HEK293 (cell line): ENCODE measurements at regions not wholly inside any gene's neighbourhood (a gene's known extent, or its start where the extent isn't known, plus 50 kb on each side); places are given as distances from the start of the nearest gene placed in this dataset.

Experiments used
- GFI1B ChIP-seq: fragments of 450-650 bp; formaldehyde crosslinking; IDR thresholded peaks from 2 replicates; pipeline ENCODE4 v1.5.1; 2016; ENCODE audit warnings: missing biosample characterization, missing genetic modification characterization
- GLI2 ChIP-seq: fragments of 450-650 bp; formaldehyde crosslinking; IDR thresholded peaks from 2 replicates; pipeline ENCODE4; 2017; ENCODE audit warnings: missing biosample characterization, missing genetic modification characterization, low read depth, borderline replicate concordance
- HOXA7 ChIP-seq: sonication (generic); formaldehyde crosslinking; IDR thresholded peaks from 2 replicates; pipeline ENCODE4 v1.8.1; 2022; ENCODE audit warnings: missing genetic modification reagents, borderline replicate concordance
- MZF1 ChIP-seq: fragments of 450-650 bp; formaldehyde crosslinking; IDR thresholded peaks from 2 replicates; pipeline ENCODE4 v1.5.1; 2017; ENCODE audit warnings: missing biosample characterization, missing genetic modification characterization, borderline replicate concordance
- YY1 ChIP-seq: fragments of 450-650 bp; formaldehyde crosslinking; IDR thresholded peaks from 2 replicates; pipeline ENCODE4 v1.5.1; 2018; ENCODE audit warnings: missing biosample characterization, missing genetic modification characterization
- ZBTB21 ChIP-seq: fragments of 450-650 bp; formaldehyde crosslinking; IDR thresholded peaks from 2 replicates; pipeline ENCODE4 v1.5.1; 2017; ENCODE audit warnings: missing biosample characterization, missing genetic modification characterization
- ZFP41 ChIP-seq: fragments of 450-650 bp; formaldehyde crosslinking; IDR thresholded peaks from 2 replicates; pipeline ENCODE4 v1.5.1; 2016; ENCODE audit warnings: missing biosample characterization, missing genetic modification characterization, borderline replicate concordance
- ZNF121 ChIP-seq: fragments of 450-650 bp; formaldehyde crosslinking; IDR thresholded peaks from 2 replicates; pipeline ENCODE4 v1.5.1; 2016; ENCODE audit warnings: missing biosample characterization, missing genetic modification characterization
- ZNF549 ChIP-seq: fragments of 450-650 bp; IDR thresholded peaks from 2 replicates; pipeline ENCODE4 v1.5.1; 2018; ENCODE audit warnings: missing biosample characterization, missing genetic modification characterization, mild to moderate bottlenecking, inconsistent platforms, moderate library complexity
- TF ChIP-seq, protein P1 (sequence below): fragments of 450-650 bp; formaldehyde crosslinking; IDR thresholded peaks from 2 replicates; pipeline ENCODE4 v1.5.1; 2016; ENCODE audit warnings: missing biosample characterization, missing genetic modification characterization
- TF ChIP-seq, protein P2 (sequence below): fragments of 450-650 bp; formaldehyde crosslinking; conservative IDR thresholded peaks from 2 replicates; pipeline ENCODE4 v1.5.1; 2016; ENCODE audit warnings: low read depth, missing biosample characterization, missing genetic modification characterization
- TF ChIP-seq, protein P3 (sequence below): fragments of 450-650 bp; formaldehyde crosslinking; IDR thresholded peaks from 2 replicates; pipeline ENCODE4 v1.5.1; 2016; ENCODE audit warnings: missing biosample characterization, missing genetic modification characterization
- TF ChIP-seq, protein P4 (sequence below): fragments of 450-650 bp; formaldehyde crosslinking; IDR thresholded peaks from 2 replicates; pipeline ENCODE4 v1.5.1; 2016; ENCODE audit warnings: missing biosample characterization, missing genetic modification characterization
- TF ChIP-seq, protein P5 (sequence below): sonication (generic); formaldehyde crosslinking; IDR thresholded peaks from 2 replicates; pipeline ENCODE4 v1.8.1; 2022; ENCODE audit warnings: mild to moderate bottlenecking, moderate library complexity, missing genetic modification reagents

DNA sequence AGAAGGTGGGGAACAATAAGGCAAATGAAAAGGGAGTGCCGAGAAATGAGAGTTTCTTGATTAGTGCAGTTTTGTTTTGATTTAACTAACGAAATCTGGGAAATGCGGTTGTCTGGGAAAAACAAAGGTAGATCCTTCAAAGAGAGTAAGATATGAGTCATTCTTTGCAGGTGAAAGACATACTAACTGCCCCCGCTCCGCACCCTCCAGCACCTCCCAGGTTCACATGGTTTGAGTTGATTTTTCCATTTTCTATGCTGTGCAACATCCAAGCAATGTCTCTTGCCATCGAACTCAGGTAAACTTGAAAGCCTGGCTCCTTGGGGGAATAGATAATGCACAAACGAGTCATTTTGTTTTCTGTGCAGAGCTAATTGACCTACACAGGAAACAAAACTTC, 84.1 kb upstream of the KLF12 start:
- TF ChIP-seq, protein P1, sequence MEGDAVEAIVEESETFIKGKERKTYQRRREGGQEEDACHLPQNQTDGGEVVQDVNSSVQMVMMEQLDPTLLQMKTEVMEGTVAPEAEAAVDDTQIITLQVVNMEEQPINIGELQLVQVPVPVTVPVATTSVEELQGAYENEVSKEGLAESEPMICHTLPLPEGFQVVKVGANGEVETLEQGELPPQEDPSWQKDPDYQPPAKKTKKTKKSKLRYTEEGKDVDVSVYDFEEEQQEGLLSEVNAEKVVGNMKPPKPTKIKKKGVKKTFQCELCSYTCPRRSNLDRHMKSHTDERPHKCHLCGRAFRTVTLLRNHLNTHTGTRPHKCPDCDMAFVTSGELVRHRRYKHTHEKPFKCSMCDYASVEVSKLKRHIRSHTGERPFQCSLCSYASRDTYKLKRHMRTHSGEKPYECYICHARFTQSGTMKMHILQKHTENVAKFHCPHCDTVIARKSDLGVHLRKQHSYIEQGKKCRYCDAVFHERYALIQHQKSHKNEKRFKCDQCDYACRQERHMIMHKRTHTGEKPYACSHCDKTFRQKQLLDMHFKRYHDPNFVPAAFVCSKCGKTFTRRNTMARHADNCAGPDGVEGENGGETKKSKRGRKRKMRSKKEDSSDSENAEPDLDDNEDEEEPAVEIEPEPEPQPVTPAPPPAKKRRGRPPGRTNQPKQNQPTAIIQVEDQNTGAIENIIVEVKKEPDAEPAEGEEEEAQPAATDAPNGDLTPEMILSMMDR (tag by site-specific recombination): no peak
- TF ChIP-seq ZBTB21 (tag by site-specific recombination) (no peak), ZFP41 (tag by site-specific recombination) (no peak), YY1 (tag by site-specific recombination) (no peak), GLI2 (no peak), ZNF549 (tag by site-specific recombination) (no peak), GFI1B (tag by site-specific recombination) (no peak), HOXA7 (CRISPR knock-in tag) (no peak), MZF1 (tag by site-specific recombination) (no peak), ZNF121 (tag by site-specific recombination) (no peak)
- TF ChIP-seq, protein P2, sequence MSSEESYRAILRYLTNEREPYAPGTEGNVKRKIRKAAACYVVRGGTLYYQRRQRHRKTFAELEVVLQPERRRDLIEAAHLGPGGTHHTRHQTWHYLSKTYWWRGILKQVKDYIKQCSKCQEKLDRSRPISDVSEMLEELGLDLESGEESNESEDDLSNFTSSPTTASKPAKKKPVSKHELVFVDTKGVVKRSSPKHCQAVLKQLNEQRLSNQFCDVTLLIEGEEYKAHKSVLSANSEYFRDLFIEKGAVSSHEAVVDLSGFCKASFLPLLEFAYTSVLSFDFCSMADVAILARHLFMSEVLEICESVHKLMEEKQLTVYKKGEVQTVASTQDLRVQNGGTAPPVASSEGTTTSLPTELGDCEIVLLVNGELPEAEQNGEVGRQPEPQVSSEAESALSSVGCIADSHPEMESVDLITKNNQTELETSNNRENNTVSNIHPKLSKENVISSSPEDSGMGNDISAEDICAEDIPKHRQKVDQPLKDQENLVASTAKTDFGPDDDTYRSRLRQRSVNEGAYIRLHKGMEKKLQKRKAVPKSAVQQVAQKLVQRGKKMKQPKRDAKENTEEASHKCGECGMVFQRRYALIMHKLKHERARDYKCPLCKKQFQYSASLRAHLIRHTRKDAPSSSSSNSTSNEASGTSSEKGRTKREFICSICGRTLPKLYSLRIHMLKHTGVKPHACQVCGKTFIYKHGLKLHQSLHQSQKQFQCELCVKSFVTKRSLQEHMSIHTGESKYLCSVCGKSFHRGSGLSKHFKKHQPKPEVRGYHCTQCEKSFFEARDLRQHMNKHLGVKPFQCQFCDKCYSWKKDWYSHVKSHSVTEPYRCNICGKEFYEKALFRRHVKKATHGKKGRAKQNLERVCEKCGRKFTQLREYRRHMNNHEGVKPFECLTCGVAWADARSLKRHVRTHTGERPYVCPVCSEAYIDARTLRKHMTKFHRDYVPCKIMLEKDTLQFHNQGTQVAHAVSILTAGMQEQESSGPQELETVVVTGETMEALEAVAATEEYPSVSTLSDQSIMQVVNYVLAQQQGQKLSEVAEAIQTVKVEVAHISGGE: no peak
- TF ChIP-seq, protein P3, sequence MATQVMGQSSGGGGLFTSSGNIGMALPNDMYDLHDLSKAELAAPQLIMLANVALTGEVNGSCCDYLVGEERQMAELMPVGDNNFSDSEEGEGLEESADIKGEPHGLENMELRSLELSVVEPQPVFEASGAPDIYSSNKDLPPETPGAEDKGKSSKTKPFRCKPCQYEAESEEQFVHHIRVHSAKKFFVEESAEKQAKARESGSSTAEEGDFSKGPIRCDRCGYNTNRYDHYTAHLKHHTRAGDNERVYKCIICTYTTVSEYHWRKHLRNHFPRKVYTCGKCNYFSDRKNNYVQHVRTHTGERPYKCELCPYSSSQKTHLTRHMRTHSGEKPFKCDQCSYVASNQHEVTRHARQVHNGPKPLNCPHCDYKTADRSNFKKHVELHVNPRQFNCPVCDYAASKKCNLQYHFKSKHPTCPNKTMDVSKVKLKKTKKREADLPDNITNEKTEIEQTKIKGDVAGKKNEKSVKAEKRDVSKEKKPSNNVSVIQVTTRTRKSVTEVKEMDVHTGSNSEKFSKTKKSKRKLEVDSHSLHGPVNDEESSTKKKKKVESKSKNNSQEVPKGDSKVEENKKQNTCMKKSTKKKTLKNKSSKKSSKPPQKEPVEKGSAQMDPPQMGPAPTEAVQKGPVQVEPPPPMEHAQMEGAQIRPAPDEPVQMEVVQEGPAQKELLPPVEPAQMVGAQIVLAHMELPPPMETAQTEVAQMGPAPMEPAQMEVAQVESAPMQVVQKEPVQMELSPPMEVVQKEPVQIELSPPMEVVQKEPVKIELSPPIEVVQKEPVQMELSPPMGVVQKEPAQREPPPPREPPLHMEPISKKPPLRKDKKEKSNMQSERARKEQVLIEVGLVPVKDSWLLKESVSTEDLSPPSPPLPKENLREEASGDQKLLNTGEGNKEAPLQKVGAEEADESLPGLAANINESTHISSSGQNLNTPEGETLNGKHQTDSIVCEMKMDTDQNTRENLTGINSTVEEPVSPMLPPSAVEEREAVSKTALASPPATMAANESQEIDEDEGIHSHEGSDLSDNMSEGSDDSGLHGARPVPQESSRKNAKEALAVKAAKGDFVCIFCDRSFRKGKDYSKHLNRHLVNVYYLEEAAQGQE (tag by site-specific recombination): no peak
- TF ChIP-seq, protein P4, sequence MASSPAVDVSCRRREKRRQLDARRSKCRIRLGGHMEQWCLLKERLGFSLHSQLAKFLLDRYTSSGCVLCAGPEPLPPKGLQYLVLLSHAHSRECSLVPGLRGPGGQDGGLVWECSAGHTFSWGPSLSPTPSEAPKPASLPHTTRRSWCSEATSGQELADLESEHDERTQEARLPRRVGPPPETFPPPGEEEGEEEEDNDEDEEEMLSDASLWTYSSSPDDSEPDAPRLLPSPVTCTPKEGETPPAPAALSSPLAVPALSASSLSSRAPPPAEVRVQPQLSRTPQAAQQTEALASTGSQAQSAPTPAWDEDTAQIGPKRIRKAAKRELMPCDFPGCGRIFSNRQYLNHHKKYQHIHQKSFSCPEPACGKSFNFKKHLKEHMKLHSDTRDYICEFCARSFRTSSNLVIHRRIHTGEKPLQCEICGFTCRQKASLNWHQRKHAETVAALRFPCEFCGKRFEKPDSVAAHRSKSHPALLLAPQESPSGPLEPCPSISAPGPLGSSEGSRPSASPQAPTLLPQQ (tag by site-specific recombination): no peak
- TF ChIP-seq, protein P5, sequence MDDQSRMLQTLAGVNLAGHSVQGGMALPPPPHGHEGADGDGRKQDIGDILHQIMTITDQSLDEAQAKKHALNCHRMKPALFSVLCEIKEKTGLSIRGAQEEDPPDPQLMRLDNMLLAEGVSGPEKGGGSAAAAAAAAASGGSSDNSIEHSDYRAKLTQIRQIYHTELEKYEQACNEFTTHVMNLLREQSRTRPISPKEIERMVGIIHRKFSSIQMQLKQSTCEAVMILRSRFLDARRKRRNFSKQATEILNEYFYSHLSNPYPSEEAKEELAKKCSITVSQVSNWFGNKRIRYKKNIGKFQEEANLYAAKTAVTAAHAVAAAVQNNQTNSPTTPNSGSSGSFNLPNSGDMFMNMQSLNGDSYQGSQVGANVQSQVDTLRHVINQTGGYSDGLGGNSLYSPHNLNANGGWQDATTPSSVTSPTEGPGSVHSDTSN (CRISPR knock-in tag): no peak
